ENCODE measurements at regions not wholly inside any gene's neighbourhood (a gene's known extent, or its start where the extent isn't known, plus 50 kb on each side); places are given as distances from the start of the nearest gene placed in this dataset.
"Not testable (repeated sequence)": the region's sequence is repeated elsewhere in the genome, so short reads cannot be mapped to it uniquely, and the experiment has no call there.

- peak; percentile 58 for DNase-seq
These were observed 792.4 kb upstream of the SLITRK5 start for GRCh38 chr13:86878781-86879180.

GRCh38 chr13:86881390-86881789 lies 789.8 kb upstream of the SLITRK5 start:
- DNase-seq, result no peak

GRCh38 chr13:86882107-86882506 lies 789.1 kb upstream of the SLITRK5 start:
- peak; percentile 31 for DNase-seq

GRCh38 chr13:86882835-86883234 lies 788.3 kb upstream of the SLITRK5 start:
- DNase-seq, result peak; percentile 92

GRCh38 chr13:86892330-86892729 lies 778.8 kb upstream of the SLITRK5 start:
- DNase-seq, result no peak

GRCh38 chr13:86900906-86901305 lies 770.3 kb upstream of the SLITRK5 start:
- DNase-seq, result no peak

- DNase-seq, result no peak
These were observed 764.9 kb upstream of the SLITRK5 start for GRCh38 chr13:86906127-86906874.

- DNase-seq, result no peak
These were observed 764.0 kb upstream of the SLITRK5 start for GRCh38 chr13:86907156-86907555.

GRCh38 chr13:86909318-86909717 lies 761.9 kb upstream of the SLITRK5 start:
- DNase-seq, result no peak

- no peak for DNase-seq
These were observed 756.4 kb upstream of the SLITRK5 start for GRCh38 chr13:86914757-86915156.

GRCh38 chr13:86917438-86917837 lies 753.7 kb upstream of the SLITRK5 start:
- DNase-seq, result not testable (repeated sequence)

GRCh38 chr13:86918682-86919081 lies 752.5 kb upstream of the SLITRK5 start:
- no peak for DNase-seq

- DNase-seq, result no peak
These were observed 750.2 kb upstream of the SLITRK5 start for GRCh38 chr13:86920961-86921360.

GRCh38 chr13:86922936-86923335 lies 748.2 kb upstream of the SLITRK5 start:
- DNase-seq, result no peak

- DNase-seq, result not testable (repeated sequence)
These were observed 744.3 kb upstream of the SLITRK5 start for GRCh38 chr13:86926916-86927315.

GRCh38 chr13:86932776-86933334 lies 738.3 kb upstream of the SLITRK5 start:
- DNase-seq, result no peak

GRCh38 chr13:86933676-86934075 lies 737.5 kb upstream of the SLITRK5 start:
- DNase-seq, result no peak

- DNase-seq, result no peak
These were observed 733.9 kb upstream of the SLITRK5 start for GRCh38 chr13:86937316-86937715.

- DNase-seq, result no peak
These were observed 725.6 kb upstream of the SLITRK5 start for GRCh38 chr13:86945584-86945983.

- peak; percentile 13 for DNase-seq
These were observed 724.4 kb upstream of the SLITRK5 start for GRCh38 chr13:86946734-86947133.

- no peak for DNase-seq
These were observed 716.8 kb upstream of the SLITRK5 start for GRCh38 chr13:86954341-86954740.

GRCh38 chr13:86960876-86961275 lies 710.3 kb upstream of the SLITRK5 start:
- no peak for DNase-seq

GRCh38 chr13:86974251-86974994 lies 696.7 kb upstream of the SLITRK5 start:
- no peak for DNase-seq

GRCh38 chr13:86974995-86975328 lies 696.2 kb upstream of the SLITRK5 start:
- peak; percentile 9 for DNase-seq

Measured in hematopoietic multipotent progenitor cell treated with erythropoietin and hydrocortisone succinate and interleukin-3 and kit ligand, for 4 days (in vitro differentiated cells).